Iris pigment epithelial cell (primary cell): ENCODE measurements at regions not wholly inside any gene's neighbourhood (a gene's known extent, or its start where the extent isn't known, plus 50 kb on each side); places are given as distances from the start of the nearest gene placed in this dataset.
"Not testable (repeated sequence)": the region's sequence is repeated elsewhere in the genome, so short reads cannot be mapped to it uniquely, and the experiment has no call there.

ENCODE experiments used
- DNase-seq: peaks from one replicate; pipeline ENCODE4 v3.0.0-alpha.2; 2011; ENCODE audit warnings: low read depth

- no peak for DNase-seq
Observed at GRCh38 chr5:63213256-63213655, 634.6 kb downstream of the LRRC70 start.

- DNase-seq = no peak
Observed at GRCh38 chr5:63211448-63212132, 633.0 kb downstream of the LRRC70 start.

- no peak for DNase-seq
Observed at GRCh38 chr5:63205976-63206375, 627.4 kb downstream of the LRRC70 start.

GRCh38 chr5:63201738-63202137 is 623.1 kb downstream of the LRRC70 start:
- no peak for DNase-seq

- no peak for DNase-seq
Observed at GRCh38 chr5:63194126-63194525, 615.5 kb downstream of the LRRC70 start.

GRCh38 chr5:63180190-63180589 is 601.6 kb downstream of the LRRC70 start:
- DNase-seq = not testable (repeated sequence)

GRCh38 chr5:63175850-63176249 is 597.2 kb downstream of the LRRC70 start:
- DNase-seq = no peak

GRCh38 chr5:63170486-63170885 is 591.9 kb downstream of the LRRC70 start:
- DNase-seq = no peak

GRCh38 chr5:63164838-63165535 is 586.4 kb downstream of the LRRC70 start:
- no peak for DNase-seq

- DNase-seq = no peak
Observed at GRCh38 chr5:63164339-63164738, 585.7 kb downstream of the LRRC70 start.

- no peak for DNase-seq
Observed at GRCh38 chr5:63155310-63155631, 576.7 kb downstream of the LRRC70 start.

- DNase-seq = no peak
Observed at GRCh38 chr5:63154476-63155309, 576.1 kb downstream of the LRRC70 start.

- no peak for DNase-seq
Observed at GRCh38 chr5:63152871-63153270, 574.3 kb downstream of the LRRC70 start.

GRCh38 chr5:63145167-63145566 is 566.5 kb downstream of the LRRC70 start:
- no peak for DNase-seq

- no peak for DNase-seq
Observed at GRCh38 chr5:63141591-63141990, 563.0 kb downstream of the LRRC70 start.

GRCh38 chr5:63135291-63135690 is 556.7 kb downstream of the LRRC70 start:
- DNase-seq = no peak

- peak; percentile 81 for DNase-seq
Observed at GRCh38 chr5:63131626-63132285, 553.1 kb downstream of the LRRC70 start.

GRCh38 chr5:63128761-63129160 is 550.1 kb downstream of the LRRC70 start:
- no peak for DNase-seq

GRCh38 chr5:63128018-63128417 is 549.4 kb downstream of the LRRC70 start:
- DNase-seq = no peak

- DNase-seq = peak; percentile 63
Observed at GRCh38 chr5:63127054-63127453, 548.4 kb downstream of the LRRC70 start.

- peak; percentile 64 for DNase-seq
Observed at GRCh38 chr5:63125862-63126261, 547.2 kb downstream of the LRRC70 start.

- DNase-seq = no peak
Observed at GRCh38 chr5:63125392-63125791, 546.8 kb downstream of the LRRC70 start.
